ENCODE measurements at regions not wholly inside any gene's neighbourhood (a gene's known extent, or its start where the extent isn't known, plus 50 kb on each side); places are given as distances from the start of the nearest gene placed in this dataset.
A peak's percentile ranks its signal among the peaks of the same experiment; 100 is the strongest.

- no peak for TF ChIP-seq CTCF (IDR thresholded peaks at IDR 0.05; ENCODE audit: low read depth, low read length)
- no peak overlapping the region for H3K4me3 ChIP-seq
- no peaks in the 10 kb centered on the region for H3K9me3 ChIP-seq (ENCODE audit: low read depth)
- no peak overlapping the region for H3K27ac ChIP-seq
- H3K36me3 ChIP-seq, result no peaks in the 10 kb centered on the region
- DNase-seq (ENCODE audit: low read depth in 1 of 2, low spot score in 1 of 2), result no peak
- H3K4me1 ChIP-seq (ENCODE audit: low read depth), result no peaks in the 10 kb centered on the region
- H3K27me3 ChIP-seq, result no peaks in the 10 kb centered on the region
Measured at GRCh38 chr7:145681646-145682045, 435.0 kb upstream of the CNTNAP2 start.

- Histone ChIP-seq H3K9me3 (ENCODE audit: low read depth) (no peaks in the 10 kb centered on the region), H3K4me1 (ENCODE audit: low read depth) (no peaks in the 10 kb centered on the region), H3K4me3 (no peak overlapping the region), H3K27me3 (no peaks in the 10 kb centered on the region), H3K27ac (no peak overlapping the region), H3K36me3 (no peaks in the 10 kb centered on the region)
- no peak for DNase-seq (ENCODE audit: low read depth in 1 of 2, low spot score in 1 of 2)
- TF ChIP-seq CTCF (IDR thresholded peaks at IDR 0.05; ENCODE audit: low read depth, low read length), result no peak
Measured at GRCh38 chr7:145681159-145681558, 435.4 kb upstream of the CNTNAP2 start.

GRCh38 chr7:145665499-145666258 is 450.9 kb upstream of the CNTNAP2 start:
- Histone ChIP-seq H3K27me3 (no peaks in the 10 kb centered on the region), H3K4me3 (no peak overlapping the region), H3K4me1 (ENCODE audit: low read depth) (no peaks in the 10 kb centered on the region), H3K27ac (no peak overlapping the region), H3K36me3 (no peaks in the 10 kb centered on the region), H3K9me3 (ENCODE audit: low read depth) (no peaks in the 10 kb centered on the region)
- TF ChIP-seq CTCF (IDR thresholded peaks at IDR 0.05; ENCODE audit: low read depth, low read length), result no peak
- peak in 1 of 2 donors; percentile 2 for DNase-seq (ENCODE audit: low read depth in 1 of 2, low spot score in 1 of 2)

- no peak for TF ChIP-seq CTCF (IDR thresholded peaks at IDR 0.05; ENCODE audit: low read depth, low read length)
- no peak overlapping the region for H3K27ac ChIP-seq
- DNase-seq (ENCODE audit: low read depth in 1 of 2, low spot score in 1 of 2), result no peak
- no peaks in the 10 kb centered on the region for H3K9me3 ChIP-seq (ENCODE audit: low read depth)
- H3K36me3 ChIP-seq, result no peaks in the 10 kb centered on the region
- H3K4me3 ChIP-seq, result no peak overlapping the region
- no peaks in the 10 kb centered on the region for H3K4me1 ChIP-seq (ENCODE audit: low read depth)
- H3K27me3 ChIP-seq, result no peaks in the 10 kb centered on the region
Measured at GRCh38 chr7:145655666-145656065, 460.9 kb upstream of the CNTNAP2 start.

GRCh38 chr7:145645135-145645515 is 471.5 kb upstream of the CNTNAP2 start:
- H3K4me1 ChIP-seq (ENCODE audit: low read depth), result no peaks in the 10 kb centered on the region
- no peak for TF ChIP-seq CTCF (IDR thresholded peaks at IDR 0.05; ENCODE audit: low read depth, low read length)
- no peak for DNase-seq (ENCODE audit: low read depth in 1 of 2, low spot score in 1 of 2)

More at GRCh38 chr7:145645135-145645515, 471.5 kb upstream of the CNTNAP2 start:
- Histone ChIP-seq H3K27ac (no peak overlapping the region), H3K27me3 (no peaks in the 10 kb centered on the region), H3K4me3 (no peak overlapping the region), H3K36me3 (no peaks in the 10 kb centered on the region), H3K9me3 (ENCODE audit: low read depth) (no peaks in the 10 kb centered on the region)
